SH-SY5Y (cell line): ENCODE measurements at regions not wholly inside any gene's neighbourhood (a gene's known extent, or its start where the extent isn't known, plus 50 kb on each side); places are given as distances from the start of the nearest gene placed in this dataset.

Experiments used
- GATA2 ChIP-seq: IDR thresholded peaks from 2 replicates; pipeline ENCODE4 v1.6.1; 2011; ENCODE audit warnings: mild to moderate bottlenecking, low read depth, low read length
- GATA3 ChIP-seq: IDR thresholded peaks from 2 replicates; pipeline ENCODE4 v1.6.1; 2011; ENCODE audit warnings: low read depth, mild to moderate bottlenecking, low read length, moderate library complexity

DNA sequence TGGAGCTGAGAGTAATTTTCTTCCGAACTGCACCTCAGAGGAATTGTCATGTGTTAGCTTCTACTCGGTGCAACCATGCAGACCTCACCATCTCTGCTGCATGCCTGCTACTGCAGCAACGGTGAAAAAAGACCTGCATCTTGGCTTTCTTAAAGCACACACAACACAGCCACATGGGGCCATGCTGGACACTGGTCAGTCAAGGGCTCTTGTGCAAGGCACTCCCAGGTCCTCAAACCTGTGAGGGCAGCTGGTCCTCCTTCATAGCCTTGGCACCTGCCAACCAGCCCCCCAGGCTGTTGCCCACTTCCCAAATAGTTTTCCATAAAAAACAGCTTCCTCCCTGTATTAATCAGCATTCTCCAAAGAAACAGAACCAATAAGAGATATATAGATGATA is 113.5 kb upstream of the TEX51 start:
- TF ChIP-seq GATA2 (no peak), GATA3 (no peak)
